Heart right ventricle (tissue), 16 donors: ENCODE measurements at regions not wholly inside any gene's neighbourhood (a gene's known extent, or its start where the extent isn't known, plus 50 kb on each side); places are given as distances from the start of the nearest gene placed in this dataset.

ENCODE experiments used
- ATAC-seq, 8 donors: fragments of 200-7000 bp; cut with Tn5 transposase; one replicate each; pipeline ENCODE4 v1.9.1; 2020; ENCODE audit warnings: mild to moderate bottlenecking in 8 of 8, moderate library complexity in 8 of 8, moderate number of reproducible peaks in 1 of 8
- DNase-seq, 2 donors: peaks; one replicate each; pipeline ENCODE4 v3.0.0-alpha.2; 2020
- H3K27ac ChIP-seq, 10 donors: fragments of 200-600 bp; sonication (generic) in 2 of 10; one replicate each; pipeline versions ENCODE4 v1.5.0 to v1.8.0; 2020 to 2022; ENCODE audit warnings: mild to moderate bottlenecking in 3 of 10
- H3K27me3 ChIP-seq, 7 donors: fragments of 200-600 bp; one replicate each; pipeline ENCODE4 v1.8.0; 2021 to 2022; ENCODE audit warnings: mild to moderate bottlenecking in 2 of 7
- H3K36me3 ChIP-seq, 9 donors: fragments of 200-600 bp; sonication (generic) in 1 of 9; one replicate each; pipeline versions ENCODE4 v1.5.0 to v1.8.0; 2020 to 2022; ENCODE audit warnings: mild to moderate bottlenecking in 2 of 9
- H3K4me1 ChIP-seq, 9 donors: fragments of 200-600 bp; sonication (generic) in 1 of 9; one replicate each; pipeline versions ENCODE4 v1.5.0 to v1.8.0; 2020 to 2022; ENCODE audit warnings: mild to moderate bottlenecking in 4 of 9
- H3K4me3 ChIP-seq, 10 donors: fragments of 200-600 bp; sonication (generic) in 2 of 10; one replicate each; pipeline versions ENCODE4 v1.5.0 to v1.8.0; 2020 to 2022; ENCODE audit warnings: mild to moderate bottlenecking in 7 of 10, moderate library complexity in 2 of 10
- H3K9me3 ChIP-seq, 11 donors: fragments of 200-600 bp in 10 of 11; sonication (generic) in 2 of 11; one replicate each; pipeline versions ENCODE4 v1.5.0 to v1.8.0; 2013 to 2022; ENCODE audit warnings: mild to moderate bottlenecking in 2 of 11, control low read depth in 1 of 11, moderate library complexity in 1 of 11
- WGBS, 2 donors: extraction: QIAGEN DNeasy Blood & Tissue Kit; methylation state at CpG; one replicate each; pipeline ENCODE4 v1.1.7; 2013; ENCODE audit warnings: inconsistent platforms in 1 of 2; 5-methylcytosine and 5-hydroxymethylcytosine counted together
- intact Hi-C, 10 donors: fragments of 100-400 bp; cut with DNase I; formaldehyde crosslinking; loops; one replicate each; pipeline versions ENCODE4 v1.11.1 to v1.14.2; 2022
- TF ChIP-seq, protein P1 (sequence below), 9 donors: fragments of 200-600 bp; sonication (generic) in 2 of 9; IDR thresholded peaks; one replicate each; pipeline versions ENCODE4 v1.5.0 to v1.8.0; 2021 to 2022; ENCODE audit warnings: antibody characterized with exemption in 9 of 9, mild to moderate bottlenecking in 5 of 9, moderate library complexity in 1 of 9
- donor health status: Arrhythmogenic right ventricular cardiomyopathy.
- donor health status: ischemic (EF 13 %, LVEDD 7.1; RV severe dilation, severe dysfunction).
- donor health status: healthy with polysubstance abuse.
- donor health status: DM: no; HTN: yes; CAD: no.
- donor health status: DM: no; HTN: no; CAD: no.
- donor health status: ischemic (EF 25% LVEDD 6.9; RV normal size, moderate dysfunction).
- donor health status: ischemic (EF 25% LVEDD 5.7; RV mildly dilated, moderate dysfunction).
- donor health status: healthy.
- donor health status: DM: yes; HTN: yes; CAD: no.
- donor health status: Ischemic cardiomyopathy.
- donor health status: ischemic (EF 35%, LVEDD 5.7; RV mildly dilated, moderate dysfunction).
- donor health status: nonischemic (EF 11% LVEDD 7.7; RV severe dilation, severe dysfunction).
- donor health status: DM: yes; HTN: yes; CAD: no.
- donor health status: PGD.
- donor health status: ischemic (EF 29% LVEDD 5.4; RV normal size, mild dysfunction).
- donor health status: nonischemic (EF 23%, LVEDD 6.1; RV moderate dilation, normal function).

DNA sequence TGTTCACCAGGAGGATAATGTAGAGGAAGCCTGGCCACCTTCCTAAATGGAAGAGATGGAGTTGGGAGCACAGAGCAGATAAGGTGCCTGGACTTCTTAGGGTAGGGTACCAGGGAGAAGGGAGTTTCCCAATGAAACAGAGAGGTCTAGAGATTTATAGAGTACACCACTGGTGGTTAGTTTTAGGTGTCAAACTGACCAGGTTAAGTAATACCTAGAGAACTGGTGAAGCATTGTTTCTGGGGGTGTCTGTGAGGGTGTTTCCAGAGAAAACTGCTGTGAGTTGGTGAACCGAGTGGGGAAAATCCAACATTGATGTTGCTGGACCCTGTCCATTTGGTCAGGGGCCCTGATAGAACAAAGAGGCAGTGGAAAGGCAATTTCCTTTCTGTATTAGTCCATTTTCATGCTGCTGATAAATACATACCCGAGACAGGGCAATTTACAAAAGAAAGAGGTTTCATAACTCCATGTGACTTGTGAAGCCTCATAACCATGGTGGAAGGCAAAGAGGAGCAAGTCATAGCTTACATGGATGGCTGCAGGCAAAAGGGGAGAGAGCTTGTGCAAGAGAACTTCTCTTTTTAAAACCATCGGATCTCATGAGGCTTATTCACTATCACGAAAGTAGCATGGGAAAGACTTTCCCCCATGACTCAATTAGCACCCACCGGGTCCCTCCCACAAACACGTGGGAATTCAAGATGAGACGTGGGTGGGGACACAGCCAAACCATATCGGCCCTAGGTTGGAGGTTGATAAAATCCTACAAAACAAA is 260.8 kb downstream of the CBLN2 start:
- intact Hi-C loops = no loop called here
- DNase-seq = no peak
- TF ChIP-seq, protein P1, sequence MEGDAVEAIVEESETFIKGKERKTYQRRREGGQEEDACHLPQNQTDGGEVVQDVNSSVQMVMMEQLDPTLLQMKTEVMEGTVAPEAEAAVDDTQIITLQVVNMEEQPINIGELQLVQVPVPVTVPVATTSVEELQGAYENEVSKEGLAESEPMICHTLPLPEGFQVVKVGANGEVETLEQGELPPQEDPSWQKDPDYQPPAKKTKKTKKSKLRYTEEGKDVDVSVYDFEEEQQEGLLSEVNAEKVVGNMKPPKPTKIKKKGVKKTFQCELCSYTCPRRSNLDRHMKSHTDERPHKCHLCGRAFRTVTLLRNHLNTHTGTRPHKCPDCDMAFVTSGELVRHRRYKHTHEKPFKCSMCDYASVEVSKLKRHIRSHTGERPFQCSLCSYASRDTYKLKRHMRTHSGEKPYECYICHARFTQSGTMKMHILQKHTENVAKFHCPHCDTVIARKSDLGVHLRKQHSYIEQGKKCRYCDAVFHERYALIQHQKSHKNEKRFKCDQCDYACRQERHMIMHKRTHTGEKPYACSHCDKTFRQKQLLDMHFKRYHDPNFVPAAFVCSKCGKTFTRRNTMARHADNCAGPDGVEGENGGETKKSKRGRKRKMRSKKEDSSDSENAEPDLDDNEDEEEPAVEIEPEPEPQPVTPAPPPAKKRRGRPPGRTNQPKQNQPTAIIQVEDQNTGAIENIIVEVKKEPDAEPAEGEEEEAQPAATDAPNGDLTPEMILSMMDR (IDR thresholded peaks at IDR 0.05) = no peak
- Histone ChIP-seq H3K9me3 (peaks cover 0 to 20% (median 0%) of the 10 kb centered on the region in 11 donors), H3K27ac (no peak overlapping the region), H3K27me3 (no peaks in the 10 kb centered on the region), H3K4me1 (no peaks in the 10 kb centered on the region), H3K36me3 (no peaks in the 10 kb centered on the region), H3K4me3 (no peak overlapping the region)
- no peak for ATAC-seq
- WGBS, 2 donors = 58 to 65% methylated on average over 8 of the region's 8 CpGs

DNA sequence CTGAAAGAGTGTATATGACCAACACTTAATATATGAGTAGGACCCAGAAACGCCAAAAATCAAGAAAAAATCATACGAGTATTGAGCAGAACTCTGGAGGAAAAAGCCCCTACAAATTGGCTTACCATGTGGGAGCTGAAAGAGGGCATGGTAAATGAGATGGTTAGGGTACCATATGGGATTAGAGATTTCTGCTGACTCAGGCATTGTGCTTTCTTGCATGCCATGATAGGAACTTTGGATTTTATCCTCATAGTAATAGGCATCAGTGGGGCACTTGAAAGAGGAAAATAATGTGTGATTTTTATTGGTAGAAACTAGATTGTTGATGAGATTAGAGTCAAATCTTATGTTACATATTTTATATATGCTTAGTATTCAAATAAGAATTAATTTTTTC is 271.1 kb downstream of the CBLN2 start:
- TF ChIP-seq, protein P1 (IDR thresholded peaks at IDR 0.05) = no peak
- 76 to 79% methylated on average over 2 of the region's 2 CpGs for WGBS, 2 donors
- Histone ChIP-seq H3K9me3 (peaks cover 0 to 45% (median 0%) of the 10 kb centered on the region in 11 donors), H3K4me3 (no peak overlapping the region), H3K36me3 (no peaks in the 10 kb centered on the region), H3K4me1 (no peaks in the 10 kb centered on the region), H3K27me3 (no peaks in the 10 kb centered on the region), H3K27ac (no peak overlapping the region)
- ATAC-seq (no peak), DNase-seq (no peak)
- intact Hi-C loops = no loop called here

DNA sequence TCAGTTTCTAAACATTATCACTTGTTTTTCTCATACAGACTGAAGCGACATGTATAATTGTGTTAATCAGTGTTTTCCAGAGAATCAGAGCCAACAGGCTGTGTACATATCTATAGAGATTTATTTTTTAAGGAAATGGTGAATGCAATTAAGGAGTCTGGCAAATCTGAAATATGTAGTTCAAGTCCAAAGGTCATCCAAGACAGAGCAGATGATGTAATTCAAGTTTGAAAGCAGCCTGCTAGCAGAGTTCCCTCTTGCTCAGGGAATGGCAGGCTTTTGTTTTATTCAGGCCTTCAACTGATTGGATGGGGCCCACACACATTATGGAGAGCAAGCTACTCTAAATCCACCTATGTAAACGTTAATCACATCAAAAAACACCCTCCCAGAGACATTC is 282.6 kb downstream of the CBLN2 start:
- ATAC-seq = no peak
- Histone ChIP-seq H3K4me3 (no peak overlapping the region), H3K4me1 (no peaks in the 10 kb centered on the region), H3K36me3 (no peaks in the 10 kb centered on the region), H3K9me3 (no peaks in the 10 kb centered on the region), H3K27me3 (no peaks in the 10 kb centered on the region), H3K27ac (no peak overlapping the region)
- 37 to 43% methylated on average over 2 of the region's 2 CpGs for WGBS, 2 donors
- intact Hi-C loops = no loop called here
- DNase-seq = no peak
- TF ChIP-seq, protein P1 (IDR thresholded peaks at IDR 0.05) = no peak

DNA sequence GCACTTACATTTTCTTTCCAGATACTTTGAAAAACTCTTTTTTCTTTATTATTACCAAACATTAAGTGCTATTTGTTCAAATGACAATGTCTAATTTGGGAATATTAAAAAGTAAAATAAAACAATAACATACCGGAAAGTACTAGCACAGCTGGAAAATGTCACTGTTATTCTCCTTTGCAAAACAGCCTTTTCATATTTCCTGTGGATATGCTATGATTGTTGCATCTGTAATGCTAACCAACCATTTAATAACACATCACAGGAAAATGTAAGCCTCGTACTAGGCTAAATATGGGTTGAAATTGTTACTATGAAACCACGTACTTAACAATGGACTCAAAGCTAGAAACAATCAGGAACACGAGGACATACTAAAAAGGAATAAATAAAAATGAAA is 298.1 kb downstream of the CBLN2 start:
- Histone ChIP-seq H3K4me1 (no peaks in the 10 kb centered on the region), H3K9me3 (peaks cover 0 to 4% (median 0%) of the 10 kb centered on the region in 11 donors), H3K4me3 (no peak overlapping the region), H3K36me3 (no peaks in the 10 kb centered on the region), H3K27me3 (no peaks in the 10 kb centered on the region), H3K27ac (no peak overlapping the region)
- TF ChIP-seq, protein P1 (IDR thresholded peaks at IDR 0.05) = no peak
- no peak for ATAC-seq
- DNase-seq = no peak
- intact Hi-C loops = no loop called here
- 46 to 58% methylated on average over 4 of the region's 4 CpGs for WGBS, 2 donors
